Esophagus muscularis mucosa (tissue), 4 donors: ENCODE measurements at regions not wholly inside any gene's neighbourhood (a gene's known extent, or its start where the extent isn't known, plus 50 kb on each side); places are given as distances from the start of the nearest gene placed in this dataset.

ENCODE experiments used
- EP300 ChIP-seq: sonication (generic); formaldehyde crosslinking; IDR thresholded peaks from one replicate; pipeline ENCODE4 v1.6.1; 2017; ENCODE audit warnings: antibody characterized with exemption
- POLR2A ChIP-seq: fragments of 450-650 bp; IDR thresholded peaks from one replicate; pipeline ENCODE4 v1.6.1; 2017; ENCODE audit warnings: antibody characterized with exemption, moderate library complexity, mild to moderate bottlenecking, low read depth
- POLR2AphosphoS5 ChIP-seq, 2 donors: sonication (generic); formaldehyde crosslinking; IDR thresholded peaks; one replicate each; pipeline ENCODE4 v1.6.1; 2017; ENCODE audit warnings: antibody characterized with exemption in 2 of 2
- TF ChIP-seq, protein P1 (sequence below), 3 experiments: fragments of 200-600 bp in 2 of 3; fragments of 450-650 bp in 1 of 3; sonication (generic) in 2 of 3; IDR thresholded peaks; one replicate each; pipeline ENCODE4 v1.5.1; 2017 to 2019; ENCODE audit warnings: antibody characterized with exemption in 3 of 3, mild to moderate bottlenecking in 2 of 3, moderate library complexity in 1 of 3

DNA sequence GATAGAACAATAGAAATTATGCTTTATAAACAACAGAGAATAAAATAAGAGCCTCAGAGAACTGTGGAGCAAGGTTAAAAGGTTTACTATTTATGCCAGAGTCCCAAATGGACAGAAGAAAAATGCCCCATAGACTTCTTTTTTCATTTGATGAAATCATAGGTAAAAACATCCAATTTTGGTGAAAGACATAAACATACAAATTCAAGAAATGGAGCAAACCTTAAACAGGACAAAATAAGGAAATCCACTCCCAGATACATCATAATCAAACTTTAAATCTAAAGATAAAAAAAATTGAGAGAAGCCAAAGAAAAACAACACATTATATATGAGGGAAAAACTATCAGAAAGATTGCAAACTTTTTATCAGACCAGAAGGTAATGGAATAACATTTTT lies 182.8 kb downstream of the GADD45G start:
- TF ChIP-seq, protein P1, sequence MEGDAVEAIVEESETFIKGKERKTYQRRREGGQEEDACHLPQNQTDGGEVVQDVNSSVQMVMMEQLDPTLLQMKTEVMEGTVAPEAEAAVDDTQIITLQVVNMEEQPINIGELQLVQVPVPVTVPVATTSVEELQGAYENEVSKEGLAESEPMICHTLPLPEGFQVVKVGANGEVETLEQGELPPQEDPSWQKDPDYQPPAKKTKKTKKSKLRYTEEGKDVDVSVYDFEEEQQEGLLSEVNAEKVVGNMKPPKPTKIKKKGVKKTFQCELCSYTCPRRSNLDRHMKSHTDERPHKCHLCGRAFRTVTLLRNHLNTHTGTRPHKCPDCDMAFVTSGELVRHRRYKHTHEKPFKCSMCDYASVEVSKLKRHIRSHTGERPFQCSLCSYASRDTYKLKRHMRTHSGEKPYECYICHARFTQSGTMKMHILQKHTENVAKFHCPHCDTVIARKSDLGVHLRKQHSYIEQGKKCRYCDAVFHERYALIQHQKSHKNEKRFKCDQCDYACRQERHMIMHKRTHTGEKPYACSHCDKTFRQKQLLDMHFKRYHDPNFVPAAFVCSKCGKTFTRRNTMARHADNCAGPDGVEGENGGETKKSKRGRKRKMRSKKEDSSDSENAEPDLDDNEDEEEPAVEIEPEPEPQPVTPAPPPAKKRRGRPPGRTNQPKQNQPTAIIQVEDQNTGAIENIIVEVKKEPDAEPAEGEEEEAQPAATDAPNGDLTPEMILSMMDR (IDR thresholded peaks at IDR 0.05), result no peak
- TF ChIP-seq EP300 (no peak), POLR2AphosphoS5 (IDR thresholded peaks at IDR 0.05) (no peak), POLR2A (no peak)
